ENCODE measurements at regions not wholly inside any gene's neighbourhood (a gene's known extent, or its start where the extent isn't known, plus 50 kb on each side); places are given as distances from the start of the nearest gene placed in this dataset.

GRCh38 chr11:70824605-70825245, 426.4 kb downstream of the CTTN start:
- DNase-seq (ENCODE audit: low read depth in 2 of 2): no peak

DNA sequence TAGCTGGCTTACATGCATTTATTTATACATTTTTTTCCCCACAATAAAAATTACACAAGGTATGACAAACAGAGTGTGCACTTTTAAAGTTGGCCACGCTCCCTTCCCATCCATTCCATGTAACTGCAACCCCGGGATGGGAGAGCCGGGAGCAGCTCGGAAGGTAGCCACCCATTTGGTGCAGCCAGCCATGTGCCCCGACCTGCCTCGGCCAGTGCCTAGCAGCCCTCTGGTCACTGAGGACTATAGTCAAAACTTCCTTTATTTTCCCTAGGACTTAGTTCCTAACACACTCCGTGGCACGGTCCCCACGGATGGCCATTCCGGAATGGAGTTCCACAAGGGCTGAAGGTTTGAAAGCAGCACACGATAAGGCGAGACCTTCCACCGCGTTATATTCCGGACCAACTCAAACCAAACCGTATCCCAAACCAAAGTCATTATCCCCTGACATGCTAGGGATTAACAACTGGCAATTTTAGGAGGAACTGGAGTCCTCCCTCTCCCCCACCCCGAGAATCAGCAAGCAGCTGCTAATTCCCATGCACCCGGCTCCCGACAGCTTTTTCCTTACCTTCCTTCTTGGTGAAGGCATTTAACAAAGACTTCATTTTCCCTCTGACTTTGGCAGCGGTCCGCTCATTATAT, 426.4 kb downstream of the SHANK2 start:
- DNase-seq (ENCODE audit: low read depth in 2 of 2): no peak

DNA sequence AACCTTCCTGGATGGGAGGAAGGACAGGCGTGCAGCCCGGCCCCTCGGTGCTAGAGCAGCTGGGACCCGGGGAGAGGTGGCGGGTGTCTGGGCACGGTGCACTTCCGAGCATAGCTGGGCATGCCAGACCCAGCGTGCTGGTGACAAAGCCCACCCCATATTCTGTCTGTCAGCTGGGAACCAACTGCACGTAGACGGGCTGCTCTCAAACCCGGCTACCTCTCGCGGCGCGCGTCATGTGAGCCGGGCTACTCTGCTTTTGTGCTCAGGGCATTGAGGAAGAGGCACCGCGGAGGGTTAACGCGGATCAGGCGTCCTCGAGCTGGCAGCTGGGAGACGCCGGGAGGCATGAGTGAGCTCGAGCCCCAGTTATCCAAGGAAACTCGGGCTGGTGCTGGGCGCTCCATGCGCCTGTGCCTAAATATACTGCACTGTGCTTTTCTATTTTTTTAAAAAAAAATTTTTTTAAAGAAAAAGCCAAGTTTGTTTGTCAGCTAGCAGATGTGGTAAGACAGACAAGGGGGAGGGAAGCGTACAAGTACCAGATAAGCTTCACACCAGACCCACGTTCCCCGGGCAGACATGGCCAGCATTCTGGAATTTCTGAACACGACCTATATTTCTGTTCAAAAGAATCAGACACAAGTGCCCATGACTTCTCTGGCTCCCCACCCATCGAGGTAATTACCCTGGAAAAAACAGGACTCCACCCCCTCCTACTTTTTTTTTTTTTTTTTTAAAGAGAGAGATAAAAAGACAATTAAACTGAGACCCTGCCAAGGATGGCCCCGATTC, 425.6 kb downstream of the SHANK2 start:
- no peak for DNase-seq (ENCODE audit: low read depth in 2 of 2)

DNA sequence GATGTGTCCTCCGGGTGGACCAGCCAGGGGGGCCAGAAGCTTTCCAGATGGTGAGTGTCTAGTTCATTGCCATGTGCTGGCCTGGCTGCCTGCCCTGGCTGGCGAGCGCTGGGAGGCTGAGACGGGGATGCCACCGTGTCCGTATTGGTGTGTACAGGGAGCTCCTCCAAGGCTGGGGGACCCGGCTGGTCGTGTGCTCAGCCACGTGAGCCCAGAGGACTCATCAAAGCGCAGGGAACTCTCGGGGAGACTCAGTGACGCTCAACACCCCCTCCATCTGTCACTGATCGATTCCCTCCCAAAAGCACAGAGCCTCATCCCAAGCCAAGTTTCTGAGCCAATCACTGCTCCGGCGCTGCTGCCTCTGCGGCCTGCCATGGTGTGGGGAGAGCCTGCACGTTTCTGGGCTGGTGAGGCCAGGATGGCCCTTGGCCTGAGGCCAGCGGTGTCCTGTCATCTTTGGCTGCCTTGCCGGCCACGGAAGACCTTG, 423.7 kb downstream of the SHANK2 start:
- DNase-seq (ENCODE audit: low read depth in 2 of 2): no peak

- DNase-seq (ENCODE audit: low read depth in 2 of 2): no peak
Observed at GRCh38 chr11:70829134-70829885, 423.1 kb downstream of the SHANK2 start.

GRCh38 chr11:70829886-70830272, 422.5 kb downstream of the SHANK2 start:
- DNase-seq (ENCODE audit: low read depth in 2 of 2): no peak

DNA sequence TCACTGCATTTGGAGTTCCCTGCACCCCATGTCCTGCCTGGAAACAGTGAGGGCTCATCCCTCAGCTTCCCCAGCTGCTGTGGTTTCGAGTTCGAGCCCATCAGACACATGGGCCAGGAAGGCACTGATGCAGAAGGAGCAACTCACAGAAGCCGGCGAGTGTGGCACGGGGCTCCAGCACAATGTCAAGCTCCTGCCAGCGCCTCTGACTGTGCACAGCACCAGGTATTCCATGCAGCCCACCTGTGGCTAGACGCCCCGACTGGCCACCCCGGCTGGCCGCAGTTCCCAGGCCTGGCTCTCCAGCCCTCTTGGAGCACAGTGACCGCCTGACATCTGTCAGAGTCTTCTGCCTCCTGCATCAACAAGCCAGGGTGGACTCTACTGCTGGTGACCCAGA, 419.4 kb downstream of the SHANK2 start:
- DNase-seq (ENCODE audit: low read depth in 2 of 2): no peak

DNA sequence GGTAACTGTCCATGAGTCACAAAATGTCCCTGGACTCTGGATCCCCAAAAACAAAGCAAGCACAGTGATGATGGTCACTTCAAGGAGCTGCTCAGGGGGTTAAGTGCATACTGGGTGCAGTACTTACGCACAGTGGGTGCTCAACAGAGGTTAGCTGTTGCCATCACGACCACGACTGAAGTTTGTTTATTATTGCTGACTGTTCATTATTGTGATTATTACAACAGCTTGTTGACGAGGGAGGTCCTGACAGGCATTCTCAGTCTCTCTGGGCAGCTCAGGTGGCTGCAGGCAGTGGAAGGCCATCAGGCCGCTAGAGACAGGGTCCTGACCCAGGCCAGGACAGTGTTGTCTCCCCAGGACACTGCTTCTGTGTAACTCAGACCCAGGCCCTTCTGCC, 418.8 kb downstream of the SHANK2 start:
- no peak for DNase-seq (ENCODE audit: low read depth in 2 of 2)

GRCh38 chr11:70834277-70834940, 418.0 kb downstream of the SHANK2 start:
- DNase-seq (ENCODE audit: low read depth in 2 of 2): no peak

- no peak for DNase-seq (ENCODE audit: low read depth in 2 of 2)
Observed at GRCh38 chr11:70834984-70835560, 417.3 kb downstream of the SHANK2 start.

DNA sequence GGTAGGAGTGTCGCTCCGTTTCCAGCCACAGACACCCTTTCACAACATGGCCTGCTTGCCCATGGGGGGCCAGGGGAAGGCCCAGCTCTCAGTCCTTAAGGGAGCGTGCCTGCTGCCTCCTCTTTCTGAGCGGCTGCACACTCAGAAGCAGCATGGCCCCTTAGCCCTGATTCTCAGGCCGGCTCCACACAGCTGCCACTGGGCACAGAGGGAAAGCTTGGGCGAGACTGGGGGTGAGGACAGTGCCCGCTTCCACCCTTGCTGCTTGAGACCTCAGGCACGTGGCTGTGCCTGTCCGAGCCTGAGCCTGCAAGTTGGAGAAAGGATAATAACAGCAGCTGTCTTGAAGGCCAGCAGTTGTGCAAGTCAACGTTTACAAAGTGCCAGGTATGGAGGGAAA, 416.3 kb downstream of the SHANK2 start:
- no peak for DNase-seq (ENCODE audit: low read depth in 2 of 2)

DNA sequence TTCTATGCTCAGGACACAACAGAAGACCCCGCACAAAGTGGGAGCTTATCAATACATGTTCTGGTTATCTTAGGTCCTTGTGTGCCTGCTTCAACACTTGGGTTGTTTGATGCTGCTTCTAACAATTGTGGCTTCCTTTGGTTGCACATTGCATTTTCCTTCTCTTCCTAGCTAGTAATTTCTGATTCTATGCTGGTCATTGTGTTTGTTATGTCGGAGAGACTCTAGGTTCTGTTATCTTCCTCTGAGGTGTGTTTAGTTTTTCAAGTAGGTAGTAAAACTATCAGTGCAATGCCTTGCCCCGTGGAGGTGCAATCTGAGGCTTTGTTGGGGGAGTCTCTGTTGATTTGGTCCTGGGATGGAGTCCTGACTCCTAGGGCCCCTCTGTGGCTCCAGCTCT, 414.2 kb downstream of the SHANK2 start:
- DNase-seq (ENCODE audit: low read depth in 2 of 2): no peak

- DNase-seq (ENCODE audit: low read depth in 2 of 2): no peak
Observed at GRCh38 chr11:70839851-70840250, 412.5 kb downstream of the SHANK2 start.

DNA sequence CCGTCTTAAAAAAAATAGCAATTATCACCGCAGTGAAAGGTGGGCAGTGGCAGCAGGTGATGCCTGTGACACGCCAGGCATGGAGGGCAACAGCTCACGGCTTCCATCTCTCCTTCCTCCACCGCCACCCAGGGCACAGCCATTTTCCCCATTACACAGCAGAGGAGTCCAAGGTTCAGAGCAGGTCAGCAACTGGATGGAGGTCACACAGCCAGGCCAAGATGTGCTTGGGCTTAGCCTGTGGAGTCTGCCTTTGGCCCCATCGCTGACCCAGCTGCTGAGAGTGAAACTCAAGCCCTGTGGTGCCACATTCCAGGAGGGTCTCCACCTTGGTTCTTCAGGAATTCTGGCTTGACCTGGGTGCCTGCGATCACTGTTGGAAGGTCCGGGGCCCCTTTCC, 411.1 kb downstream of the SHANK2 start:
- DNase-seq (ENCODE audit: low read depth in 2 of 2): no peak

GRCh38 chr11:70842256-70842655, 410.1 kb downstream of the SHANK2 start:
- no peak for DNase-seq (ENCODE audit: low read depth in 2 of 2)

DNA sequence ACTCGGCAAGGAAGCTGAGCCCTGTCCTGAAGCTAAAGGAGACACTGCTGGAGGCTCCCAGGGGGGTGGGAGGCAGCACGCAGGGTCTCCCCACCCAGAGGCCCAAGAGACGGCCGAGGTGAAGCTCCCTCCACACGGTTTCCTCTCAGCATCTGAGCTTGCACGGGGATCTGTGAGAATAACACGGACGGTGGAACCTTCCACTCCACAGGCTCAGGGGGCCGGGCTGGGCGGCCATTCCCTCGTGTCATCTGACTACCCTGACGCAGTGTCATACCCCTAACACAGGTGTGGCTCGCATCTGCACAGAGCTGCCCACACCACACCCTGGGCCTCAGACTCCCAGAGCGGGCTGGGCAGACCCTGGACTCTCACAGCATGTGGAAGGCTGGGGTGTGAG, 409.7 kb downstream of the SHANK2 start:
- DNase-seq (ENCODE audit: low read depth in 2 of 2): no peak

DNA sequence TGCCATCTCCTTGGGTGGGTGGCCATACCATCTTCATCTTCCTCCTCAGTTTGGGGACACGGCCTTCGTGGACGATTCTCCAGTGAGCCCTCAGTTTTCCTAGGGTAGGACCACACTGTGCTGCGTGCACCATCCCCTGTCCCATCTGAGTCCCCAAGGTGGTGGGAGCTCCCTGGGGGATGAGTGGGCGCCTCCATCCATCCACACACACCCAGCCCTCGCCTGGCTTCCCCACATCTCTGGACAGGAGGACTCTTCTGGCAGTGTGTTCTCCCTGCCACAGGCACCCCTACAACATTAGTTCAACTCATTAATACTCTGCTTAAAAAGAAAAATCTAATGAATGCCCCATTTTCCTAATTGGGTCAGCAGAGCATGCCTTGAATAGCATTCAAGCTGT, 408.5 kb downstream of the SHANK2 start:
- DNase-seq (ENCODE audit: low read depth in 2 of 2): no peak

- no peak for DNase-seq (ENCODE audit: low read depth in 2 of 2)
Observed at GRCh38 chr11:70844387-70844786, 408.0 kb downstream of the SHANK2 start.

DNA sequence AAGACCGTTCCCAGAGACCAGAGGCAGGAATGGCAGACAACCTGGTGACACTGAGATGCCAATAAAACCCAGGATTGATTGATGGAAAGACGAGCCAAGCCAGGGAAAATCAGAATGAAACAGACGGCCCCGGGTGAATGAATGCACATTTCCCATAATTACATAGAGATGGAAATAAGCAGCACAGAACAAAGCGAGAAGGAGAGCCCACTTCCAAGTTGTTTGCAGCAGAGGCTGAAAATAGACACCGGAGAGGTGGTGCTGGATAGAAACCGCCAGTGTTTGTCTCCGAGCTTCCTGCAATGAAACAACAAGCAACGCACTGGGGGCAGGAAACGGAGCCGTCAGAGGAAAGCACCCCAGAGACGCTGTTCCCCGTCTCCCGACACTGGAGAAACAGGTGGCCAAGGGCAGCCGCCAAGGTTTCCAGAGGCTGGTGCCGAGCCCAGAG, 406.8 kb downstream of the SHANK2 start:
- DNase-seq (ENCODE audit: low read depth in 2 of 2): no peak

- no peak for DNase-seq (ENCODE audit: low read depth in 2 of 2)
Observed at GRCh38 chr11:70846781-70847655, 405.4 kb downstream of the SHANK2 start.
